ENCODE measurements at regions not wholly inside any gene's neighbourhood (a gene's known extent, or its start where the extent isn't known, plus 50 kb on each side); places are given as distances from the start of the nearest gene placed in this dataset.

DNA sequence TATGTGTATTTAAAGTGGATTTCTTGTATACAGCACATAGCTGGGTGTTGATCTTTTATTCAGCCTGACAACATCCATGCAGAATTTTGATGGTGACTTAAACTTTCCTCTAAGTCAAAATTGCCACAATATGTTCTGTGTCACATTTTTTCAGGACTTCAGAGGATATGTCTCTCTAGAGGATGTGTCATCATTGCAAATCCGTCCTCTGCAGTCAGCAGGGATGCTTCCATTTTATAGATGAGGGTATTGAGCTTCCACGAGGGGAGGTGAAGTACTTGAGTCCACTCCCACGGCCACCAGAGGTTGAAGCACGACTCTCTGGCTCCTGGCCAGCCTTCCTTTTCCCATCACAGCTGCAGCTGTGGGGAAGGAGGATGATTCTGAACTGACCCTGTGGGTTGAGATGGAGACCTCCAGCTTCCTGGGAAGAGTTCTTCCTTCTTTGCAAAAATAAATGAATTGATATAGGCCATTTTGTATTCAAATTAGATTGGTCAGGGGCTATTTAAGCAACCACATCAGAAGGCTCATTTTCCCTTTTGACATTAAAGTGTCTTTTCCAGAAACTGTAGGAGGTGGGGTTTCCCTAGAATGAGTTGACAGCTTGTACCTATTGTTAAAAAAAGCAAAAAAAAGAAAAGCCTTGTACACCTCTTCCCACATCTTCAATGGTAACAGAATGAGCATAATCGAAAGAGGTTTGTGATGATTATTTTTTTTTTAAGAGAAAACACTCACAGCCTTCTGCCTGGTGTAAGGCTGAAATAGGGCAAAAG is 55.2 kb upstream of the MYEOV start:
- no peak overlapping the region for H3K27ac ChIP-seq (ENCODE audit: control insufficient read depth, insufficient read depth, low read length)
- no peak overlapping the region for H2AFZ ChIP-seq (ENCODE audit: control insufficient read depth, low read length)
- H3K36me3 ChIP-seq (ENCODE audit: control insufficient read depth in 2 of 2, extremely low read depth in 1 of 2, insufficient read depth in 2 of 2, low read length in 2 of 2): no peaks in the 10 kb centered on the region
- no peaks in the 10 kb centered on the region for H3K4me1 ChIP-seq (ENCODE audit: control insufficient read depth, extremely low read depth, insufficient read depth, low read length)
- H3K9me1 ChIP-seq (ENCODE audit: control insufficient read depth, extremely low read depth, insufficient read depth, low read length): no peaks in the 10 kb centered on the region
- TF ChIP-seq, protein P1, sequence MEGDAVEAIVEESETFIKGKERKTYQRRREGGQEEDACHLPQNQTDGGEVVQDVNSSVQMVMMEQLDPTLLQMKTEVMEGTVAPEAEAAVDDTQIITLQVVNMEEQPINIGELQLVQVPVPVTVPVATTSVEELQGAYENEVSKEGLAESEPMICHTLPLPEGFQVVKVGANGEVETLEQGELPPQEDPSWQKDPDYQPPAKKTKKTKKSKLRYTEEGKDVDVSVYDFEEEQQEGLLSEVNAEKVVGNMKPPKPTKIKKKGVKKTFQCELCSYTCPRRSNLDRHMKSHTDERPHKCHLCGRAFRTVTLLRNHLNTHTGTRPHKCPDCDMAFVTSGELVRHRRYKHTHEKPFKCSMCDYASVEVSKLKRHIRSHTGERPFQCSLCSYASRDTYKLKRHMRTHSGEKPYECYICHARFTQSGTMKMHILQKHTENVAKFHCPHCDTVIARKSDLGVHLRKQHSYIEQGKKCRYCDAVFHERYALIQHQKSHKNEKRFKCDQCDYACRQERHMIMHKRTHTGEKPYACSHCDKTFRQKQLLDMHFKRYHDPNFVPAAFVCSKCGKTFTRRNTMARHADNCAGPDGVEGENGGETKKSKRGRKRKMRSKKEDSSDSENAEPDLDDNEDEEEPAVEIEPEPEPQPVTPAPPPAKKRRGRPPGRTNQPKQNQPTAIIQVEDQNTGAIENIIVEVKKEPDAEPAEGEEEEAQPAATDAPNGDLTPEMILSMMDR (optimal IDR thresholded peaks at IDR 0.05 in 1 of 3, IDR thresholded peaks at IDR 0.05 in 1 of 3, conservative IDR thresholded peaks at IDR 0.05 in 1 of 3; ENCODE audit: extremely low read depth in 1 of 3, insufficient read depth in 2 of 3, low read length in 3 of 3): no peak
- TF ChIP-seq EZH2 (IDR thresholded peaks at IDR 0.05; ENCODE audit: low read length): no peak
- H3K27me3 ChIP-seq (ENCODE audit: control insufficient read depth, extremely low read depth, insufficient read depth, low read length): peaks cover 2% of the 10 kb centered on the region
- DNase-seq (ENCODE audit: low read depth, low spot score) (no peak), FAIRE-seq (no peak)
- no peak overlapping the region for H3K9ac ChIP-seq (ENCODE audit: control insufficient read depth, extremely low read depth, insufficient read depth, low read length)
- no peaks in the 10 kb centered on the region for H3K79me2 ChIP-seq (ENCODE audit: control insufficient read depth, insufficient read depth, low read length)
- H3K4me2 ChIP-seq (ENCODE audit: control insufficient read depth, extremely low read depth, insufficient read depth, low read depth, low read length): no peak overlapping the region
- H3K9me3 ChIP-seq (ENCODE audit: control insufficient read depth, low read depth, low read length): no peaks in the 10 kb centered on the region
- H4K20me1 ChIP-seq (ENCODE audit: control insufficient read depth, extremely low read depth, insufficient read depth, low read length): no peaks in the 10 kb centered on the region
- dilution Hi-C loops (cut with MboI; ENCODE audit: extremely low pct_ligation_motif_present, low sequenced_read_pairs): loop anchor here (25.0 kb wide), 1 partner anchor 126 kb away; no protein-coding TSS in a partner anchor
- no peak overlapping the region for H3K4me3 ChIP-seq (ENCODE audit: control insufficient read depth in 2 of 3, extremely low read depth in 1 of 3, insufficient read depth in 2 of 3, low read depth in 1 of 3, low read length in 3 of 3)

GRCh38 chr11:69239641-69240040 is 54.3 kb upstream of the MYEOV start:
- no peak for TF ChIP-seq EZH2 (IDR thresholded peaks at IDR 0.05; ENCODE audit: low read length)
- TF ChIP-seq, protein P1 (optimal IDR thresholded peaks at IDR 0.05 in 1 of 3, IDR thresholded peaks at IDR 0.05 in 1 of 3, conservative IDR thresholded peaks at IDR 0.05 in 1 of 3; ENCODE audit: extremely low read depth in 1 of 3, insufficient read depth in 2 of 3, low read length in 3 of 3): no peak
- Histone ChIP-seq H3K9ac (ENCODE audit: control insufficient read depth, extremely low read depth, insufficient read depth, low read length) (no peak overlapping the region), H4K20me1 (ENCODE audit: control insufficient read depth, extremely low read depth, insufficient read depth, low read length) (no peaks in the 10 kb centered on the region), H3K4me1 (ENCODE audit: control insufficient read depth, extremely low read depth, insufficient read depth, low read length) (no peaks in the 10 kb centered on the region), H3K9me1 (ENCODE audit: control insufficient read depth, extremely low read depth, insufficient read depth, low read length) (no peaks in the 10 kb centered on the region), H3K4me3 (ENCODE audit: control insufficient read depth in 2 of 3, extremely low read depth in 1 of 3, insufficient read depth in 2 of 3, low read depth in 1 of 3, low read length in 3 of 3) (no peak overlapping the region), H3K79me2 (ENCODE audit: control insufficient read depth, insufficient read depth, low read length) (no peaks in the 10 kb centered on the region), H3K27me3 (ENCODE audit: control insufficient read depth, extremely low read depth, insufficient read depth, low read length) (peaks cover 2% of the 10 kb centered on the region), H3K27ac (ENCODE audit: control insufficient read depth, insufficient read depth, low read length) (no peak overlapping the region), H3K36me3 (ENCODE audit: control insufficient read depth in 2 of 2, extremely low read depth in 1 of 2, insufficient read depth in 2 of 2, low read length in 2 of 2) (no peaks in the 10 kb centered on the region), H2AFZ (ENCODE audit: control insufficient read depth, low read length) (no peak overlapping the region), H3K4me2 (ENCODE audit: control insufficient read depth, extremely low read depth, insufficient read depth, low read depth, low read length) (no peak overlapping the region), H3K9me3 (ENCODE audit: control insufficient read depth, low read depth, low read length) (no peaks in the 10 kb centered on the region)
- DNase-seq (ENCODE audit: low read depth, low spot score) (no peak), FAIRE-seq (no peak)
- dilution Hi-C loops (cut with MboI; ENCODE audit: extremely low pct_ligation_motif_present, low sequenced_read_pairs): loop anchor here (25.0 kb wide), 1 partner anchor 127 kb away; no protein-coding TSS in a partner anchor
